NCI-H2227 treated with DMSO at 0.1 percent for 48 hours (cell line): ENCODE measurements at regions not wholly inside any gene's neighbourhood (a gene's known extent, or its start where the extent isn't known, plus 50 kb on each side); places are given as distances from the start of the nearest gene placed in this dataset.
A peak's percentile ranks its signal among the peaks of the same experiment; 100 is the strongest.
"Not testable (repeated sequence)": the region's sequence is repeated elsewhere in the genome, so short reads cannot be mapped to it uniquely, and the experiment has no call there.

Source experiments
- DNase-seq: peaks from one replicate; lab custom pipeline; 2025; lab: John Stamatoyannopoulos, UW

- DNase-seq = not testable (repeated sequence)
Measured at GRCh38 chr5:134471858-134472449, 53.5 kb upstream of the JADE2 start.

GRCh38 chr5:134468921-134469400 lies 56.5 kb upstream of the JADE2 start:
- no peak for DNase-seq

GRCh38 chr5:134467231-134467630 lies 55.5 kb upstream of the CDKN2AIPNL start:
- no peak for DNase-seq

DNA sequence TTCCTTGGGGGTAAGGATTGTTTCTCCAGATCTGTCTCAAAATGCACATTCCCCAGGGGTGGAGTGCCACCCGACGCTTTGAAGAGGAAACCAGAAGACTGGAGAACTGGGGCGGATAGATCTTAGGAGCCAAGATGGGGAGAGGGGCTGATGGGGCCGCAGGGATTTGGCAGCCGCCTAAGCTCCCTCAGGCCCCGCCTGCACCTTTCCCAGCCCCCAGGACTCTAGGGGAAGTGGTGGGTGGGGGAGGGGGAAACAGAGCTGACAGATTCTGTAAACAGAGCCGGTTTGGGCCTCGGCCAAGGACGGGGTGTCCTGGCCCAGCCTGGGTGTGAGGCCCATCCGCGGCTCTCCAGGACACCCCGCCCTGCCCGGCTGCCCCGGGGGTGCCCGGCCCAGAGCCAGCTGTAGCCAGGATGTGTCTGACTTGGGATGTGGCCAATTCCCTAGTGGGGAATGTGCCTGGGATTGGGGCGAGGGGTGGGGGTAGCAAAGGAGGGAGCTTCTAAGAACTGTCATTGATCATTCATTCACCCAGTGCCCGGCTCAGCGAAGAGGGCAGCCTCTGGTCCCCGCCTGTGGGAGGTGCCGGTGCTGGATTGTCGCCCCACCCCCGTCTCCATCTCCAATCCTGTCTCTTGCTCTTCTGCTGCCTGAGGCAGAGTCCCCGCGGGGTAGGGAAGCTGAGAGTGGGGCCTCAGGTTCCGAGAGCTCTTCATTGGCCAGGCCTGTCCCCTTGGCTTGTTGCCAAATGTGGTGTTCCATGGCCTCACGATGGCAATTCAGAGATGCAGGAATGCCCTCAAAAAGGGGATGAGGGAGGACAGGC lies 54.8 kb upstream of the CDKN2AIPNL start:
- peak; percentile 4 for DNase-seq

DNA sequence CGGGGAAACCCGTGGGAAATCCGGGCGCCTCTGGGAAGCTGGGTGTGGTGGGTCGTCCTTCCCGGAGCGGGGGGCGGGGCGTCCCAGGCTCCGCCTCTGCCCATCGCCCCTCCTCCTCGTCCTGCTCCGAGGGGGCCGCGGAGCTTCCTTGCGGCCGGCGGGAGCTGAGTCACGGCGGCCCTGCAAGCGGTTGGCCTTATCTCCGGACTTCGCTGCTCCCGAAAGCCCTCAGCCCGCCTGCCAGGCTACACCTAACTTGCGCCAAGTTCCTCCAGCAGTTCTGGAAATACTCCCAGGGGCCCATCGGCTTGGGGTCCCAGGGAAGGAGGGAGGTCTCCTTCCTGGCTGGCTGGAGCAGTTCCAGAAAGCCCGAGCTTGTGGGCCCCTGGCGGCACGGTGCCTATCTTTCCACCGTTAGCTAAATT lies 54.1 kb upstream of the CDKN2AIPNL start:
- DNase-seq = no peak

GRCh38 chr5:134464988-134465815 lies 53.5 kb upstream of the CDKN2AIPNL start:
- no peak for DNase-seq

- DNase-seq = no peak
Measured at GRCh38 chr5:134463991-134464760, 52.5 kb upstream of the CDKN2AIPNL start.

DNA sequence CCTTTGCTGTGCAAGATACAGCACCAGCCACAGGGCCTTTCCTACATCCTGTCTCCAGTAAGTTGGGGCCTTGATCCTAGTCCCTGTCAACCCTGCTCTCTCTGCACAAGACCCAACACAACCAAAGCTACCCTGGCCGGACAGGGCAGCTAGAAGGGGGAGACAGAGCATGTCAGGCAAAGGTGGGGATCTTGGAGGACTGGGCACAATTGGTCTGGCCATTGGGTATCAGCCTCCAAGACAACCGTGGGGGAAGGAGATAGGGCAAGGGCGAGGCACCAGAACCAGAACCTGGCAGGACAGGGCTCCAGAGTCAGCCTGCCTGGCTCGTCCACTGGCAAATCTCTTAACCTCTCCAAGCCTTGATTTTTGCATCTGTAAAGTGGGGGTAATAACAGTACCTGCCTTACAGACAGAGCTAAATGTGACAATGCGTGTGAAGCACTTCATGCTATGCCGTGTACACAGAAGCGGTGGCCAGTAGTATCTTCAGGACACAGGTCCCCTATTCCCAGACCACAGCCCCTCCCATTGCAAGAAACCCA lies 51.6 kb upstream of the CDKN2AIPNL start:
- no peak for DNase-seq

- DNase-seq = no peak
Measured at GRCh38 chr5:134462761-134463160, 51.1 kb upstream of the CDKN2AIPNL start.

GRCh38 chr5:134462047-134462575 lies 50.4 kb upstream of the CDKN2AIPNL start:
- DNase-seq = no peak
